Hepatocyte (in vitro differentiated cells): ENCODE measurements at regions not wholly inside any gene's neighbourhood (a gene's known extent, or its start where the extent isn't known, plus 50 kb on each side); places are given as distances from the start of the nearest gene placed in this dataset.
A peak's percentile ranks its signal among the peaks of the same experiment; 100 is the strongest.

ENCODE experiments used
- DNase-seq: peaks from one replicate; pipeline ENCODE4 v3.0.0-alpha.2; 2016; ENCODE audit warnings: low spot score
- H2AFZ ChIP-seq: fragments of 200-600 bp; sonication (generic); 2 replicates; pipeline ENCODE4 v1.6.0; 2016; ENCODE audit warnings: antibody characterized with exemption, mild to moderate bottlenecking
- H3K27ac ChIP-seq: fragments of 200-600 bp; sonication (generic); 2 replicates; pipeline ENCODE4 v1.5.1; 2016; ENCODE audit warnings: mild to moderate bottlenecking
- H3K27me3 ChIP-seq: fragments of 200-600 bp; sonication (generic); 2 replicates; pipeline ENCODE4 v1.6.1; 2016
- H3K36me3 ChIP-seq: fragments of 200-600 bp; sonication (generic); replicated peaks from 2 replicates; pipeline ENCODE4 v1.5.1; 2016; ENCODE audit warnings: low read depth; ENCODE audit not compliant: insufficient read depth
- H3K4me1 ChIP-seq: fragments of 200-600 bp; sonication (generic); 2 replicates; pipeline ENCODE4 v1.5.1; 2016; ENCODE audit warnings: mild to moderate bottlenecking, moderate library complexity; ENCODE audit not compliant: insufficient read depth
- H3K4me2 ChIP-seq: fragments of 200-600 bp; sonication (generic); 2 replicates; pipeline ENCODE4 v1.6.0; 2016
- H3K4me3 ChIP-seq: fragments of 200-600 bp; sonication (generic); 2 replicates; pipeline ENCODE4 v1.5.1; 2016; ENCODE audit warnings: mild to moderate bottlenecking
- H3K79me2 ChIP-seq: fragments of 200-600 bp; sonication (generic); 2 replicates; pipeline ENCODE4 v1.6.0; 2017; ENCODE audit warnings: mild to moderate bottlenecking
- H3K9me2 ChIP-seq: fragments of 200-600 bp; sonication (generic); replicated peaks from 2 replicates; pipeline ENCODE4 v1.6.0; 2017; ENCODE audit warnings: mild to moderate bottlenecking; ENCODE audit not compliant: insufficient read depth
- H3K9me3 ChIP-seq: fragments of 200-600 bp; sonication (generic); 2 replicates; pipeline ENCODE4 v1.5.1; 2016; ENCODE audit warnings: low read depth, mild to moderate bottlenecking
- H4K20me1 ChIP-seq: fragments of 200-600 bp; sonication (generic); 2 replicates; pipeline ENCODE4 v1.6.0; 2016; ENCODE audit warnings: mild to moderate bottlenecking; ENCODE audit not compliant: insufficient read depth, poor library complexity, severe bottlenecking
- CTCF ChIP-seq: fragments of 200-600 bp; sonication (generic); IDR thresholded peaks from 2 replicates; pipeline ENCODE4 v1.5.1; 2016; ENCODE audit warnings: antibody characterized with exemption, mild to moderate bottlenecking; ENCODE audit not compliant: poor library complexity
- EZH2 ChIP-seq: fragments of 200-600 bp; sonication (generic); IDR thresholded peaks from 2 replicates; pipeline ENCODE4 v1.6.1; 2016; ENCODE audit warnings: antibody characterized with exemption, mild to moderate bottlenecking, borderline replicate concordance
- EZH2phosphoT487 ChIP-seq: fragments of 200-600 bp; sonication (generic); IDR thresholded peaks from one replicate; pipeline ENCODE4 v1.6.1; 2018; ENCODE audit warnings: antibody characterized with exemption, mild to moderate bottlenecking, low read depth, moderate library complexity; ENCODE audit not compliant: unreplicated experiment, severe bottlenecking
- WGBS: methylation state at CpG from one replicate; pipeline ENCODE4 v1.1.6; 2016; ENCODE audit warnings: low lambda C conversion rate; ENCODE audit errors: missing lambda C conversion rate; 5-methylcytosine and 5-hydroxymethylcytosine counted together

- H3K4me2 ChIP-seq, result no peak overlapping the region
- no peaks in the 10 kb centered on the region for H3K79me2 ChIP-seq
- TF ChIP-seq EZH2 (no peak), EZH2phosphoT487 (no peak), CTCF (no peak)
- no peaks in the 10 kb centered on the region for H3K9me2 ChIP-seq
- H3K36me3 ChIP-seq, result no peaks in the 10 kb centered on the region
- peaks cover 7% of the 10 kb centered on the region for H3K4me1 ChIP-seq
- no peak overlapping the region for H3K27ac ChIP-seq
- no peak overlapping the region for H2AFZ ChIP-seq
- no peaks in the 10 kb centered on the region for H3K9me3 ChIP-seq
- DNase-seq, result no peak
- H3K4me3 ChIP-seq, result no peak overlapping the region
- H3K27me3 ChIP-seq, result no peaks in the 10 kb centered on the region
- 94% methylated on average over 3 of the region's 3 CpGs for WGBS
- no peaks in the 10 kb centered on the region for H4K20me1 ChIP-seq
Observed at GRCh38 chr15:47650564-47650963, 66.7 kb upstream of the SEMA6D start.

GRCh38 chr15:47652328-47652727 lies 65.0 kb upstream of the SEMA6D start:
- Histone ChIP-seq H3K36me3 (no peaks in the 10 kb centered on the region), H3K4me2 (peak overlapping the region; percentile 52), H4K20me1 (no peaks in the 10 kb centered on the region), H2AFZ (no peak overlapping the region), H3K9me3 (no peaks in the 10 kb centered on the region), H3K27me3 (no peaks in the 10 kb centered on the region), H3K9me2 (no peaks in the 10 kb centered on the region), H3K79me2 (no peaks in the 10 kb centered on the region), H3K4me1 (peaks cover 7% of the 10 kb centered on the region), H3K4me3 (no peak overlapping the region), H3K27ac (no peak overlapping the region)
- TF ChIP-seq EZH2, result no peak
- TF ChIP-seq EZH2phosphoT487, result no peak
- no peak for DNase-seq
- WGBS, result 17% methylated on average over 7 of the region's 7 CpGs

- Histone ChIP-seq H3K4me2 (no peak overlapping the region), H3K9me3 (no peaks in the 10 kb centered on the region), H3K27me3 (no peaks in the 10 kb centered on the region), H3K36me3 (no peaks in the 10 kb centered on the region), H3K4me1 (peaks cover 7% of the 10 kb centered on the region), H2AFZ (no peak overlapping the region), H3K9me2 (no peaks in the 10 kb centered on the region), H3K4me3 (no peak overlapping the region), H3K27ac (no peak overlapping the region), H3K79me2 (no peaks in the 10 kb centered on the region), H4K20me1 (no peaks in the 10 kb centered on the region)
- TF ChIP-seq EZH2phosphoT487 (no peak), EZH2 (no peak)
- DNase-seq, result no peak
- 54% methylated on average over 2 of the region's 2 CpGs for WGBS
Observed at GRCh38 chr15:47652844-47653243, 64.5 kb upstream of the SEMA6D start.

DNA sequence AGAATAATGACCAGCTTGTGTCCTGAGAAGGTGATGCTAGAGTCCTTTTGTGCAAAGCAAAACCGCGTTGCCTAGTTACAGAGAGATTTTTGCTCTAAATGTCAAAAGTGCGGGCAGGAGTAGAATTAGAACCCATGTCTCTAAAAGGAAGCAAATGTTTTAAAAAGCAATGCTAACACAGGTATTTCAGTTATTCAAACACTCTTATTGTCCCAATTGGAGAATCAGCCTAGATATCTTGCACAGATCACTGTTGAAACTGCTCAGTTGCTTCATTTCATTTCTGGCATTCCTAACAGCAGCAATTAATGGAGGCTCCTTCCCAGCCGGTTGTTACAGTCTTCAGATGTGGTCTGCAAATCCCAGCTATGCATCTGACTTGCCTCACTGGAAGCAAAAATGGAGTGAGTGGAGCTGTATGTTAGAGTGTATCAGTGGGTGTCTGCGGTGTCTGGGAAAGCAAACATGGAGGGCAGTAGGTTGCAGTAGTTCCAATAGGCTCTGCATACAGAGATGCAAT lies 55.6 kb upstream of the SEMA6D start:
- Histone ChIP-seq H3K4me1 (no peaks in the 10 kb centered on the region), H3K9me3 (no peaks in the 10 kb centered on the region), H3K4me2 (no peak overlapping the region), H3K36me3 (no peaks in the 10 kb centered on the region), H3K9me2 (no peaks in the 10 kb centered on the region), H4K20me1 (no peaks in the 10 kb centered on the region), H3K4me3 (no peak overlapping the region), H3K79me2 (no peaks in the 10 kb centered on the region), H2AFZ (no peak overlapping the region), H3K27me3 (no peaks in the 10 kb centered on the region), H3K27ac (no peak overlapping the region)
- TF ChIP-seq EZH2phosphoT487, result no peak
- no peak for TF ChIP-seq EZH2
- TF ChIP-seq CTCF, result no peak
- DNase-seq, result no peak
- WGBS, result 85% methylated on average over 5 of the region's 5 CpGs
